DND-41 (cell line): ENCODE measurements at regions not wholly inside any gene's neighbourhood (a gene's known extent, or its start where the extent isn't known, plus 50 kb on each side); places are given as distances from the start of the nearest gene placed in this dataset.

Source experiments
- CTCF ChIP-seq: IDR thresholded peaks from 2 replicates; pipeline ENCODE4 v1.5.1; 2012; ENCODE audit warnings: borderline replicate concordance, low read length, moderate library complexity, mild to moderate bottlenecking; ENCODE audit not compliant: poor library complexity, severe bottlenecking; ENCODE audit errors: extremely low read depth
- EZH2 ChIP-seq: IDR thresholded peaks from 3 replicates; pipeline ENCODE4 v1.6.1; 2012; ENCODE audit warnings: borderline replicate concordance, low read depth, mild to moderate bottlenecking, moderate library complexity, low read length, inconsistent platforms; ENCODE audit not compliant: severe bottlenecking

DNA sequence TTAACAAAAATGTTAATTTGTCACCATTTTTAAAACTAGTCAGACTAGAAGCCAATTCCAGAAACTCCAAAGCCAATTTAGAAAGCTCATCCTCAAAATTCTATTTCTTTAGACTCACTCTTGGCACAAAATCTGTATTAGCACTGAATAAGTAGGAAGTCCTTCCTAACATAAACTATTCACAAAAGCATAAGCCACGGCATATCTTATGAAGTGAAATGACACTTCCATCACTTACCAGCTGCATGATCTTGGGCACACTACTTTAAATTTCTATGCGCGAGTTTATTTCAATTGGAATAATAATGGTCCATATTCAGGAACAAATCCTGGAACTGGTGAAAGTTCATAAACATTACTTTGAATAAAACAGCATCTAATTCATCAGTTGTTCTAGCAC, 1544.0 kb downstream of the TECRL start:
- TF ChIP-seq CTCF (no peak), EZH2 (no peak)
